ENCODE measurements at regions not wholly inside any gene's neighbourhood (a gene's known extent, or its start where the extent isn't known, plus 50 kb on each side); places are given as distances from the start of the nearest gene placed in this dataset.

GRCh38 chr10:29098423-29098822 lies 190.4 kb upstream of the LYZL1 start:
- DNase-seq (ENCODE audit: low spot score) = no peak
- TF ChIP-seq CTCF (IDR thresholded peaks at IDR 0.05; ENCODE audit: extremely low read depth, missing control alignments) = no peak

GRCh38 chr10:29099001-29099400 lies 189.9 kb upstream of the LYZL1 start:
- TF ChIP-seq CTCF (IDR thresholded peaks at IDR 0.05; ENCODE audit: extremely low read depth, missing control alignments) = no peak

GRCh38 chr10:29099415-29099814 lies 189.5 kb upstream of the LYZL1 start:
- no peak for TF ChIP-seq CTCF (IDR thresholded peaks at IDR 0.05; ENCODE audit: extremely low read depth, missing control alignments)
- no peak for DNase-seq (ENCODE audit: low spot score)

More at GRCh38 chr10:29099001-29099400, 189.9 kb upstream of the LYZL1 start:
- no peak for DNase-seq (ENCODE audit: low spot score)

- DNase-seq (ENCODE audit: low spot score) = no peak
- TF ChIP-seq CTCF (IDR thresholded peaks at IDR 0.05; ENCODE audit: extremely low read depth, missing control alignments) = no peak
Observed at GRCh38 chr10:29100505-29100904, 188.4 kb upstream of the LYZL1 start.

GRCh38 chr10:29102233-29102632 lies 186.6 kb upstream of the LYZL1 start:
- no peak for TF ChIP-seq CTCF (IDR thresholded peaks at IDR 0.05; ENCODE audit: extremely low read depth, missing control alignments)
- no peak for DNase-seq (ENCODE audit: low spot score)

- TF ChIP-seq CTCF (IDR thresholded peaks at IDR 0.05; ENCODE audit: extremely low read depth, missing control alignments) = no peak
- DNase-seq (ENCODE audit: low spot score) = no peak
Observed at GRCh38 chr10:29102636-29103035, 186.2 kb upstream of the LYZL1 start.

- no peak for DNase-seq (ENCODE audit: low spot score)
- no peak for TF ChIP-seq CTCF (IDR thresholded peaks at IDR 0.05; ENCODE audit: extremely low read depth, missing control alignments)
Observed at GRCh38 chr10:29104661-29105399, 184.0 kb upstream of the LYZL1 start.
